Left lobe of liver (tissue), 2 donors: ENCODE measurements at regions not wholly inside any gene's neighbourhood (a gene's known extent, or its start where the extent isn't known, plus 50 kb on each side); places are given as distances from the start of the nearest gene placed in this dataset.
"Not testable (repeated sequence)": the region's sequence is repeated elsewhere in the genome, so short reads cannot be mapped to it uniquely, and the experiment has no call there.

Source experiments
- ATAC-seq: fragments of 200-7000 bp; cut with Tn5 transposase; one replicate; pipeline ENCODE4 v1.9.1; 2020; ENCODE audit warnings: mild to moderate bottlenecking, moderate library complexity
- DNase-seq: peaks from one replicate; pipeline ENCODE4 v3.0.0-alpha.2; 2020; ENCODE audit warnings: low spot score
- donor health status: DM: no; HTN: no; CAD: no; lungs with moderate emphysema.
- donor health status: DM: no; HTN: yes; CAD: no.

DNA sequence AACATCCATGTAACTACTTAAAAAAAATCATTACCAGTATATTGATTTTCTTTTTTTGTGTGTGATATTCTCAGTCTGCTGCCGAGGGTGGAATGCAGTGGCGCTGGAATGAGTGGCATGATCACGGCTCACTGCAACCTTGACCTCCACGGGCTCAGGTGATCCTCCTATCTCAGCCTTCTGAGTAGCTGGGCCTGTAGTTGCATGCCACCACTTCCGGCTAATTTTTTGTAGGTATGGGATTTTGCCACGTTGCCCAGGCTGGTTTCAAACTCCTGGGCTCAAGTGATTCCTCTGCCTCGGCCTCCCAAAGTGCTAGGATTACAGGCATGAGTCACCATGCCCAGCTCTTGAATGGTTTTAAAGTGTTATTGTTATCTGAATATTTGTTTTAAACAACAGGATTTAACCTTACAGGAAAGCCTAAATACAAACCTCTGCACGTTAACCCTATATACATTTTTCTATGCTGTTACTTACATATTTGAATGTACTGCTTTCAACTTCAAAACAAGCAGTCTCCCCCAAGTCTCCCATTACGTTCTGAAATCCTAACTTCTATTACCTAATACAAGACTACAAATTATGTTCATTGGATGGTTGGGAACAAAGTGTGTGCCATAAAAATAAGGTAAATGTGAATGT lies 61.7 kb downstream of the KPNA2 start:
- ATAC-seq (no peak), DNase-seq (no peak)

- not testable (repeated sequence) for ATAC-seq, DNase-seq
Observed at GRCh38 chr17:68099341-68099753, 63.8 kb downstream of the KPNA2 start.

GRCh38 chr17:68100000-68100641 lies 64.6 kb downstream of the KPNA2 start:
- ATAC-seq (no peak), DNase-seq (no peak)

GRCh38 chr17:68101075-68101986 lies 65.8 kb downstream of the KPNA2 start:
- ATAC-seq (peak; percentile 97), DNase-seq (peak; percentile 98)

DNA sequence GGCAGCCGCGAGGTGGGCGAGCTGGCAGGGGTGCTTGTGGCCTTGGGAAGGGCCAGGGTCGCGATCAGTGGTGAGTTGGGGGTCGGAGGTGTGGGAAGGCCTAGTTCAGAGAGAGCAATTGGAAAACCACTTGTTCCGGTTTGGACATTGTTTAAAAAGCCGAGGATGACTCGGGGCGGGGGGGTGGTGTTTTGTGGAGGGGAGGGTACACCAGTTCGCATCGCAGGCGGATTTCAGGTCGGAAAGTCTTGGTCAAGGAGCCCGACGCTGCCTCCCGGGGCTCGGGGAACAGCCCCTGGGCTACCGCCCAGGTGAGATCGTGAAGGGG lies 66.4 kb downstream of the KPNA2 start:
- DNase-seq (no peak), ATAC-seq (no peak)

DNA sequence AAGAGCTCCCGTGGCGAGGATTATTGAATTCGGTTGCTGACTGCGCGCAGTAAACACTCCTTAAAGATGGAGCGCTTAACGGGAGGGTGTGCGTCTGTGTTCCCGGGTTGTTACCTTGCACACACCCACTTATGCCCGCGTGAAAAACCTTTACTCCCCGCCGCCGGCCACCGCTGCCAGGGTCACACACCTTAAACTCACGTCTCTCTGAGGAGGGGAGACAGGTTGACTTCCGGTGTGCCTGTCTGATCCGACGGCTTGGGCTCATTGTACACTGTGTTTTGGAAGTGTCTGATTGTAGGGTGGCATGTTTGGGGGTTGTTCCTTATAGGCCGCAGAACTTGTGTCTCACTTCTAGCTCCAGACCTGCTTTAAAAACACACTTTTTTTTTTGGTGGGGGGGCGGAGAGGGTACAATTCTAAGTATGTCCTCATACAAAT lies 66.8 kb downstream of the KPNA2 start:
- peak; percentile 54 for DNase-seq
- ATAC-seq = peak; percentile 38

DNA sequence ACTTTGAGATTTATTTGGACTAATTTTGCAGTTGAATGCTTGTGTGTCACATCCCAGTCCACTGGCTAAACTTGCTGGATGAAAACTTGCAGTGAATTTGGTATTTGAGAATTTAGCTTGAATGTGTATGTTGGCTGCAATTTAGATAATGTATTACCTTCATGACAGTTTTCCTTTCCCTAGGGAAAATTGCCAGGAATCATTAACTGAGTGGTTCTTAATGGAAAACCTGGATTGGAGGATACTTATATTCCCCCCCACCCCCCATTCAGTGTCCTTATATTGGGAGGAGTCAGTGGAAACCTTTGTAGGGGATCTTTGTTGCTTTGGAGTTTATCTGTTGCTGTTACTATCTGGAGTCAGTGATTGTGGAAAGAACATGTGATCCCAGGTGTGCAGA lies 67.6 kb downstream of the KPNA2 start:
- no peak for DNase-seq

GRCh38 chr17:68106085-68106484 lies 70.5 kb downstream of the KPNA2 start:
- ATAC-seq = no peak
- no peak for DNase-seq

More for the DNA sequence above, 67.6 kb downstream of the KPNA2 start:
- no peak for ATAC-seq

DNA sequence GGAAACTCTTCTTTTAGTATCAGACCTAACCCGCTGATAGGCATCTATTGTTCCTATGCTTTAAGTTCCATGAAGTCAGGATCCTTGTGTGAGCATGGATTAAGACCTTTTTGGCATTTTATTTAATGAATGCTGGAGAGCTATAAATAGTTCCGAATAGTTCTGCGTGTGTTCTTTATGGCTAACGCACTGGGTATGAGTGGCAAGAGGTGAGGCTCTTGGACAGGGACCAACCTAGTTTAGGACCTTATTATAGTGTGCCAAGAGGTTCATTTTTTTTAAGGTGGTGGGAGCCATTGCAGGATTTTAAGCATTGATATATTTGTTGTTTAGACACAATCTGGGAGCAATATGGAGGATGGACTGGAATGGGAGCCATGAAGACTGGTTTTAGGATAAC lies 71.8 kb downstream of the KPNA2 start:
- ATAC-seq (no peak), DNase-seq (no peak)

GRCh38 chr17:68108313-68109000 lies 72.9 kb downstream of the KPNA2 start:
- ATAC-seq (no peak), DNase-seq (no peak)

DNA sequence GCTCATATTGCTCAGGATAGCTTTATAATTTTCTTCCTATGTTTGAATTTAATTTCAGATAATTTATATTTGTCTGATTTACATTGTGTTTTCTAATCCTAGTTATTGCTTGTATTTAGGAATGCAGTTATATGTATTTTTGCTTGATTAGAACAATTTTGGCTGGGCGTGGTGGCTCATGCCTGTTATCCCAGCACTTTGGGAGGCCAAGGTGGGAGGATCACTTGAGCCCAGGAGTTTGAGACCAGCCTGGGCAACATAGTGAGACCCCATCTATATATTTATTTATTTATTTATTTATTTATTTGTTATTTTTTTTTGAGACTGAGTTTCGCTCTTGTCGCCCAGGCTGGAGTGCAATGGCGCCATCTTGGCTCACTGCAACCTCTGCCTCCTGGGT lies 73.9 kb downstream of the KPNA2 start:
- ATAC-seq, DNase-seq: not testable (repeated sequence)

GRCh38 chr17:68116211-68116610 lies 80.7 kb downstream of the KPNA2 start:
- DNase-seq, ATAC-seq: not testable (repeated sequence)

DNA sequence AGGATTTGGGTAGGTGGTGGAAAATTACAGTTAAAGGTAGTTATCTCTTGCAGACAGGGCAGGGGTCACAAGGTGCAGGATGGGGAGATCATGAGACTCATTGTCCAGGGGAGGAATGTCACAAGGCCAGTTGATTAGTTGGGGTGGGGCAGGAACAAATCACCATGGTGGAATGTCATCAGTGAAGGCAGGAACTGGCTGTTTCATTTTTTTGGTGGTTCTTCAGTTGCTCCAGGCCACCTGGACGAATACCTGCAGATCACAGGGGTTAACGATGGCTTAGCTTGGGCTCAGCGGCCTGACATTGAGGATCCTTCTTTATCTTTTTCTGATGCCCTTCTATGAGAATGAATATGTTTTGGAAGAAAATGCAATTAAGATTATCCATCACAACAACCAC lies 87.1 kb downstream of the KPNA2 start:
- ATAC-seq (no peak), DNase-seq (no peak)

- ATAC-seq (no peak), DNase-seq (no peak)
Observed at GRCh38 chr17:68125111-68125870, 89.8 kb downstream of the KPNA2 start.

DNA sequence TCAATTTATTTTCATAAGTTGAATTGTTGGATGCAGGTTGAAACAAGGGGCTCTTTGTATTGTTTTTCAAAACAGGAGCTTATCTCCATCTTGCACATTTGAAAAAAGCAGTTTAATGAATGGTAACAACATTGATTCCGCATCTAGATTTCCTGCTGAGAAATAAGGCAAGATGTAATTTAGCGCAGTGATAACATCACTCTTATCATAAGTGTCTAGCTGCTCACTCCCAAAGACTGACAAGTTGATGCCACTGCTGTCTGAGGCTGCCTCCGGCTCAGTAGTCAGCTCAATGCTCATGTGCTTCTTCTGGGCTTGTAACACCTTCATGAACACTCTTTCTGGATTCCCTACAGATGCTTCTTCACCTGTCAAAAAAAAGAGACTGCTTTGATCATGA lies 92.4 kb downstream of the KPNA2 start:
- DNase-seq (no peak), ATAC-seq (no peak)

DNA sequence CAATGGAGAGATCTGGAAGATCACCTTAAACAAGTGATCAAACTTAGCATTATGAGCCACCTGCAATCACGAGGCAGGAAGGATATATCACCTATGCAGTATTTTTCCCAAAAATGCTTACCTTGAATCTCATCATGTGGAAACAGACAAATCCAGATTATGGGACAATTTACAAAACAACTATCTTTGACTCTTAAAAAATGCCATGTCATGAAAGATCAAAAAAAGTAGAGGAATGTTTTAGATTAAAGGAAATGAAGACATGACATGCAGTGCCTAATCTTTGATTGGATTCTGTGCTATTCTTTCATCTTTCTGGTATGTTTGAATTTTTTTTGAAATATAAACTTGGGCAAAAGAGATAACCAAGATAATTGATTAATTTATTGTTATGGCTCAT lies 95.9 kb downstream of the KPNA2 start:
- ATAC-seq (no peak), DNase-seq (no peak)

GRCh38 chr17:68133346-68134045 lies 98.0 kb downstream of the KPNA2 start:
- ATAC-seq (no peak), DNase-seq (no peak)

GRCh38 chr17:68134046-68134637 lies 98.6 kb downstream of the KPNA2 start:
- no peak for ATAC-seq
- DNase-seq = no peak

DNA sequence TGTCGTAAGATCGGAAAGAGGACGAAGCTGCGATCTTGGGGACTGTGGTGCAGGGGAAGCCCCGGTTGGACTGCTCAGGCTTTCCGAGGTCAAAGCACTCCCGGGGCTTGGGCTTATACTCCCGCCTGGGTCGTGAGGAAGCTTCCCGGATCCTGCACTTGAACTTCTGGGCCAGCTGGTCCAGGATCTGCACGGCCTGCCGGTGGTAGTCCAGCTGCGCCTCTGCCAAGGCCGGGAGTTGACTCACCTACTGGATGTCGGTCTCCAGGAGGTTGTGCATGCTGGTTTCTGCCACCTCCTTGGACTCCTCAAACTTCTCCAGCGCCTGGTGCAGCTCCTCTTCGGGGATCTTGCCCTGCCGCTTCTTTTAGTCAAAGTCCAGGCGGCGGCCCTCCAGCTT lies 99.2 kb downstream of the KPNA2 start:
- no peak for ATAC-seq
- no peak for DNase-seq
